Tibial nerve (tissue), 4 donors: ENCODE measurements at regions not wholly inside any gene's neighbourhood (a gene's known extent, or its start where the extent isn't known, plus 50 kb on each side); places are given as distances from the start of the nearest gene placed in this dataset.

Experiments
- EP300 ChIP-seq, 2 donors: sonication (generic); formaldehyde crosslinking; IDR thresholded peaks; one replicate each; pipeline ENCODE4 v1.6.1; 2017; ENCODE audit warnings: antibody characterized with exemption in 2 of 2, mild to moderate bottlenecking in 1 of 2
- POLR2A ChIP-seq, 2 donors: fragments of 450-650 bp; IDR thresholded peaks; one replicate each; pipeline ENCODE4 v1.6.1; 2017; ENCODE audit warnings: antibody characterized with exemption in 2 of 2, mild to moderate bottlenecking in 2 of 2, moderate library complexity in 2 of 2
- TF ChIP-seq, protein P1 (sequence below), 5 experiments: fragments of 200-600 bp in 3 of 5; fragments of 450-650 bp in 2 of 5; sonication (generic) in 3 of 5; IDR thresholded peaks; one replicate each; pipeline ENCODE4 v1.5.1; 2016 to 2019; ENCODE audit warnings: antibody characterized with exemption in 5 of 5, mild to moderate bottlenecking in 3 of 5, moderate library complexity in 2 of 5

DNA sequence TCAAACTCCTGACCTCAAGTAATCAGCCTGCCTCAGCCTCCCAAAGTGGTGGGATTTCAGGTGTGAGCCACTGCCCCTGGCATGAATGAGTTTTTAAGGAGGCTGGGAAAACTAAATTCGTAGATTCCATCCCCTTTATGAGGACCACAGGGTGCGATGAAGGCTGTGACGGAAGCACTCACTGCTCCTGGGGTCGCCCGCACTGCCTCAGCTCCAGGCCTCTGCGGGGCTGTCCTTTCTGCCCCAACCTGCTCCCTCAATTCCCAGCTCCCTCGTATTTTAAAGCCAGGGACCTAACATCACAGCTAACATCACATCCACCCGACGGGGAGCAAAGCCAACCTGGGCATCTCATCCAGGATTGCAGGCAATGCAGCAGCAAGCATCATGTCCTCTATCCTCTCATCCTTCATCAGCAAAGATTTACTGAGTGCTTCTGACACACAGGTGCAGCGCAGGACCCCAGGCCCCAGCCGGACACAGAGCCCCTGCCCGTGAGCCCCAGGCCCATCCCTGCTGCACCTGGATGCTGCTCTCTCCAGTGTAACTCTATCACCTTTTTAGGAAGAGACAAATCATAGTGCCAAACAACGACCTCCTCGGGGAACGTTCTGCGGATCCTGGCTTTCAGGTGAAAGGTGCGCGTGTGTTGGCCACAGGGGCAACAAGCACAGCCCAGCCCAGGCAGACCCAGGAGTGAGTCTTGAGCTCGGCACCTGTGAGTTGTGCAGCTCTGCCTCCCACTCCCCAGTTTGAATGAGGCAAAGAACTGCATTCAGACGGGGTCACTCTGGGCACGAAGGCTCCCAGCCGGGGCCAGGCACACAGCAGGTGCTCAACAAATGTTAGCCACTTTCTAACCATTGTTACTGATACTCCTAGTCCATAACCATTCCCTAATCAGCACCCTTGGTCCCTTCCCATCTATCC lies 134.3 kb downstream of the CRYBB2 start:
- TF ChIP-seq, protein P1, sequence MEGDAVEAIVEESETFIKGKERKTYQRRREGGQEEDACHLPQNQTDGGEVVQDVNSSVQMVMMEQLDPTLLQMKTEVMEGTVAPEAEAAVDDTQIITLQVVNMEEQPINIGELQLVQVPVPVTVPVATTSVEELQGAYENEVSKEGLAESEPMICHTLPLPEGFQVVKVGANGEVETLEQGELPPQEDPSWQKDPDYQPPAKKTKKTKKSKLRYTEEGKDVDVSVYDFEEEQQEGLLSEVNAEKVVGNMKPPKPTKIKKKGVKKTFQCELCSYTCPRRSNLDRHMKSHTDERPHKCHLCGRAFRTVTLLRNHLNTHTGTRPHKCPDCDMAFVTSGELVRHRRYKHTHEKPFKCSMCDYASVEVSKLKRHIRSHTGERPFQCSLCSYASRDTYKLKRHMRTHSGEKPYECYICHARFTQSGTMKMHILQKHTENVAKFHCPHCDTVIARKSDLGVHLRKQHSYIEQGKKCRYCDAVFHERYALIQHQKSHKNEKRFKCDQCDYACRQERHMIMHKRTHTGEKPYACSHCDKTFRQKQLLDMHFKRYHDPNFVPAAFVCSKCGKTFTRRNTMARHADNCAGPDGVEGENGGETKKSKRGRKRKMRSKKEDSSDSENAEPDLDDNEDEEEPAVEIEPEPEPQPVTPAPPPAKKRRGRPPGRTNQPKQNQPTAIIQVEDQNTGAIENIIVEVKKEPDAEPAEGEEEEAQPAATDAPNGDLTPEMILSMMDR (IDR thresholded peaks at IDR 0.05): no peak
- no peak for TF ChIP-seq POLR2A (IDR thresholded peaks at IDR 0.05)
- TF ChIP-seq EP300 (IDR thresholded peaks at IDR 0.05): no peak
